Stimulated activated CD8-positive, alpha-beta memory T cell treated with anti-CD3 and anti-CD28 coated beads, Interleukin-2, amount 100 ng/mL, for 48 hours (primary cell): ENCODE measurements at regions not wholly inside any gene's neighbourhood (a gene's known extent, or its start where the extent isn't known, plus 50 kb on each side); places are given as distances from the start of the nearest gene placed in this dataset.

ENCODE experiments used
- DNase-seq, 2 donors: peaks; one replicate each; pipeline ENCODE4 v3.0.0-alpha.2; 2020; ENCODE audit warnings: low read depth in 2 of 2

DNA sequence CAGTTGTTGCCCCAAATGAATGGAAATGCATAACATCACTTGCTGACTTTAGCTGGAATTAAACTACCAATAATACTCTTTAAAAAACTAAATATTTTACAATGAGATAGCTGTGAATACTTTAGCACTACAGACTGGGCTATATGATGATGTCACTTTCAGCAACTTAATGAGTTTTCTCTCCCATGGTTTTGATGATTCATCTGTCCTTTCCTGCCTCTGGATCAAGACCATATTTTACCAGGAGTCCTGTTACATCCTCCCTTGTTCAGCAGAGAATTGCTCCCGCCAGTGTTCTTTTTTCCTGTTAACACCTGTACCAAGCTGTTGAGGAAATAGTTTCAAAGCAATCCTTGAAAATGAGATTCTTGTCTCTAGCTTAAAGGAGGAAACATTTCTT is 543.0 kb downstream of the SPRY1 start:
- DNase-seq, result no peak

- DNase-seq, result no peak
These were observed 544.0 kb downstream of the SPRY1 start for GRCh38 chr4:123940604-123941003.

DNA sequence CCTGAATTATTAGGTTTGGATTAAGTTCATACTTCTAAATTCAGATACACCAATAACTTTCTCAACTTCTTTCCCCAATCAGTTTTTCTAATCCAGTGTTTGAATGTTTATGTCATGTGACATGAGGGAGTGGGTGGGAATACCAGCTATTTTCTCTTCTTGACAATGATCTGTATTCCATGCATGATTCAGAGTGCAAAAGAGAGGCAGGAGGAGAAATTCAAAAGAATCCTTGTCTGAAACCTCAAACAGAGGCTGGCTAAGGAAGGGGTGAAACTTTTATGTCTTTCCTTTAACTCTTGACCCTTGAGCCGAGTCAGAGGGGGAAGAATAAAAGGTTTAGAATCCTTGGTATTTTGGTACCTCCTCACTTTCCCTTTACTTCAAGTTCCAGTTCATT is 544.7 kb downstream of the SPRY1 start:
- no peak for DNase-seq

GRCh38 chr4:123943976-123944375 is 547.4 kb downstream of the SPRY1 start:
- no peak for DNase-seq

- DNase-seq, result no peak
These were observed 548.7 kb downstream of the SPRY1 start for GRCh38 chr4:123945301-123945700.

GRCh38 chr4:123950530-123950929 is 553.9 kb downstream of the SPRY1 start:
- no peak for DNase-seq

GRCh38 chr4:123952530-123953274 is 556.1 kb downstream of the SPRY1 start:
- no peak for DNase-seq

- no peak for DNase-seq
These were observed 557.0 kb downstream of the SPRY1 start for GRCh38 chr4:123953566-123953965.

GRCh38 chr4:123954220-123954619 is 557.6 kb downstream of the SPRY1 start:
- no peak for DNase-seq

DNA sequence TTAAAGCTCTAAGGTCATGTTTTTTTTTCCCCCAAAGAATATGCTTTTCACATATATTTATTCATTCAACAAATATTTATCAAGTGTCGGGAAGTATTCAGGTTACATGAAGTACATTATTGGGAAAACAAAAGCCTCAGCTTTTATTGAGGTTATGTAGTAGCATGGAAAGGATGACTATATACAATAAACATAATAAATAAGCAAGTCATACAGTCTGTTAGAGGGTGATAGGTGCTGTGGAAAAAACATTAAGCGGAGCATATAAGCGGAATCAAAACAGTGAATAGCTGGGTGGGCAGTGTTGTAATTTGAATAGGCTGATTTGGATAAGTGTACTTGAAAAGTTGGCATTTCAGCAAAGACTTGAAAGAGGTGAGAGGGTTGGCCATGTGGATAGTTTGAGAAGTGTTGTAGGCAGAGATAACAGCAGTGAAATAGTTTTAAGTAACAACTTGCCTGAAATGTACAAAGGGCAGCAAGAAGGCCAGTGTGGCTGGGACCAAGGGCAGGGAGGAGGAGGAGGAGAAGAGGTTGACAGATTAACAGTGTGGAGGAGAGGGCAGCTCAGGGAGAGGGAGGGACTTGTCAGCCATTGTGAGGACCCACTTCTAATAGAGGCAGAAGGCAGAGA is 558.7 kb downstream of the SPRY1 start:
- DNase-seq, result no peak

DNA sequence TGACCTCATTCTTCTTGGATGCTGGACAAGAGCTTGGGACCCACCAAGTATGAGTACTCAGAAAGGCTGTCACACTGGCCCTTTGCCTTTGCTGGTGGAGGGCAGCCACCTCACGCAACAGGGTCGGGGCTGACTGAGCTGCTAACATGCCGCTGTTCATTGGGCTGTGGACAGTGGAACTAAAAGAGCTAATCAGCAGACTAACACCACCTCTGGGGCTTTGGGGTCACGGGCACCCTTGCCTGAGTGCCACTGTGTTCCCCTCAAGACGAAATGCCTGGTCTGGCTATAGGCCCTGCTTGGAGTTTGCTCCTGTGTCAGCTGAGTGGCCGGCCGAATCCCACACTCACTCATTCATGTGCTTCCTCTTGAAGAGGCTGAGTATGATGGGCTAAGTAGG is 559.6 kb downstream of the SPRY1 start:
- no peak for DNase-seq

DNA sequence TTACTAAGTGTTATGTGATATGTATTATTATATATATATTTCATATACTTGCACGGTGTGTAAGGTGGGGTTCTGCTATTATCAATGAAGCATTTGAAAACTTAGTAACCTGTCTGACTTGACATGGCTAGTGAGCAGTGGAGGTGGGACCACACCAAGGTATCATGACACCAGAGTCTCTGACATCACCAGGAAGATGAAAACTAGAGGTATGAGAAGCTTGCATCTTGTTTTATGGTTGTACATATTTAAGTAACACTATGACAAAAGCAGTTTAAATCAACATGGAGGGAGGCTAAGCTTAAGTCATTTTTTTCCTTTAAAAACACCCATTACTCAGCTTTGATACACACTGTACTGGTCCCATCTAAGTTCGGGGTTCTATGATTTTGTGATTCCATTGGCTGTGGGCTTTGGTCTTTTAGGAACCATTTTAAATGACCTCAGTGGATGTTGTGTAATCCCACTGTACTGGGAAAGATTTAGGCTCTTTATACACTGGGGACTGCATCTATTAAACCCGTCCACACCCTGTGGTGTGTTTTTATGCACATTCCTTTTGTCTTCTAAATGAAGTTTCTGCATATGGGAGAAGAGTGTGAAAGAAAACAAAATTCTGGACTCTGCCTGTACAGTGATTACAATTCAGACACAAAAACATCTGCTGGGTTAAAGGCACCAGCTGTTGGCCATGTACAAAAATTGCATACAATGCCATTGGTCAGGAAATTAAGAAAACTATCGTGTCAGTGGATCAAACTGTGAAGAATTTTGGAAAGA is 570.6 kb downstream of the SPRY1 start:
- DNase-seq, result no peak

DNA sequence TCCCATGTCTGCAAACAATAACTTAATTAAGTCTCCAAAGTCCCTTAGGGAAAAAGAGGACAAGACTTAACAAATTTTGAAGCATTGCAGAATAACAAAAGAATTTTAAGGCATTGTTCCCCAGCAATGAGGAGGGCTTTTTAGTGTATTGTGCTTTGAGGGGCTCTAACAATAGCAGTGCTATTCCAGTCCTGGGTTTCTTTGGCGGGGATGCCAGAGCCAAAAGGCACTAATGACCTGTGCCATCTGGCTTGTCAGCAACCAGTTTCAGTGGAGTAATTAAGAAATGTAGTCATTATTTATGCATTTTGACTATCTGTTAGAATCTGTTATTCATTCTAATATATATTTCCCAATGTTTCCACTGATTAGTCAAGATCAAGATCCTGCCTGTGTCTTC is 575.4 kb downstream of the SPRY1 start:
- DNase-seq, result no peak

- DNase-seq, result no peak
These were observed 578.0 kb downstream of the SPRY1 start for GRCh38 chr4:123974386-123975149.

DNA sequence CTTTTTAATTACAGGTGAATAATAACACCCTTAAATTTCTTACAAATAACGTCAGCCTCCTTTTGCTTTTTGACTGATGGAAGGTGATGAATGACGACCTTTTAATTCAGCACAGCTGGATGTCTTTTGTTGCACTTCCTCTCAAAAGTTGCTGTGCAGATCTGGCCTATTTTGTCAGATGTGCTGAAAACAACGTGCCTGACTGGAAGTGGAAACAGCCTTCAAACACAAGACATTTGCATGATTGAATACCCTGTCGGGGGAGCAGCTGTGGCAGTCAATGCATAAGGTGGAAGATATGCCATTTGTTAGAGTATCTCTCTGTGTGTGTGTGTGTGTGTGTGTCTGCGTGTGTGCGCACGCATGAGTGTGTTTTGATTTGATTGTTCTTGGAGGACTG is 579.7 kb downstream of the SPRY1 start:
- no peak for DNase-seq

- DNase-seq, result no peak
These were observed 580.2 kb downstream of the SPRY1 start for GRCh38 chr4:123976819-123977218.

GRCh38 chr4:123977641-123978081 is 581.1 kb downstream of the SPRY1 start:
- no peak for DNase-seq

GRCh38 chr4:123978637-123979036 is 582.0 kb downstream of the SPRY1 start:
- no peak for DNase-seq

DNA sequence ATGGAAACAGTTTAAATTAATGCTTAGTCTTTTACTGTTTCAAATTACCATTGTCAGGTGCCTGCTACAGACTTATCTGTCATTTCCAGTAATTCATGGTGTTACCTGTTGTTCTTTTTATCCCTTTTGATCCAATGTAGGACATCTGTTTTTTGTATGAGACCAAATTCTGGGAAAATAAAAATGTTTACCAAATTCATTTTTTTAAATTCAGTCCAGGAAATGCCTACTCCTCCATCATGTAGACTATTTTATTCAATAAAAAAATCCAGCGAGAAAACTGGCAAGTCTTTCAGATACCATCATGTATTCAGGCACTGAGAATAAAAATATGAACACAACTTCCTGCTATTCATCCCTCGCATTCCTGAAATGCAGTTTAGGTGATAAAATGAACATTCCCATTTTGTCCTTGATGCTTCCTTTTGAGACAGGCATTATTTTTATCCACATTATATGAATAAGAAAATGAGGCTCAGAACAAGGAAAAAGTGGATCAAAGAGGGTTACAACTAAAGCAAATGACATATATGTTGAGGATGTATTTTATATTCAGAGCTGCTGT is 584.2 kb downstream of the SPRY1 start:
- no peak for DNase-seq

GRCh38 chr4:123984886-123985285 is 588.3 kb downstream of the SPRY1 start:
- DNase-seq, result no peak

GRCh38 chr4:123986268-123986798 is 589.7 kb downstream of the SPRY1 start:
- DNase-seq, result no peak
